Liver (tissue), 8 donors: ENCODE measurements at regions not wholly inside any gene's neighbourhood (a gene's known extent, or its start where the extent isn't known, plus 50 kb on each side); places are given as distances from the start of the nearest gene placed in this dataset.

Experiments used
- DNase-seq: peaks from one replicate; pipeline ENCODE4 v3.0.0-alpha.2; 2017; ENCODE audit warnings: low spot score
- H3K27ac ChIP-seq, 2 donors: one replicate each; pipeline ENCODE4 v1.7.0; 2013; ENCODE audit warnings: inconsistent platforms in 2 of 2, low read length in 2 of 2, control low read depth in 1 of 2, low read depth in 1 of 2, mild to moderate bottlenecking in 1 of 2
- H3K27me3 ChIP-seq, 4 donors: one replicate each; pipeline versions ENCODE4 v1.6.1 to v1.7.0; 2013; ENCODE audit warnings: low read length in 3 of 4, inconsistent platforms in 1 of 4, mild to moderate bottlenecking in 1 of 4, moderate library complexity in 1 of 4; ENCODE audit not compliant: control insufficient read depth in 4 of 4, insufficient read depth in 4 of 4
- H3K36me3 ChIP-seq, 4 donors: one replicate each; pipeline versions ENCODE4 v1.6.1 to v1.7.0; 2013; ENCODE audit warnings: low read length in 3 of 4, mild to moderate bottlenecking in 3 of 4, low read depth in 1 of 4, moderate library complexity in 1 of 4; ENCODE audit not compliant: control insufficient read depth in 4 of 4, insufficient read depth in 3 of 4
- H3K4me1 ChIP-seq, 4 donors: one replicate each; pipeline versions ENCODE4 v1.6.1 to v1.7.0; 2013; ENCODE audit warnings: low read length in 3 of 4, mild to moderate bottlenecking in 3 of 4, moderate library complexity in 1 of 4; ENCODE audit not compliant: control insufficient read depth in 4 of 4, insufficient read depth in 4 of 4
- H3K4me3 ChIP-seq, 3 donors: one replicate each; pipeline versions ENCODE4 v1.6.1 to v1.7.0; 2013; ENCODE audit warnings: low read length in 3 of 3, control low read depth in 1 of 3, low read depth in 1 of 3, mild to moderate bottlenecking in 1 of 3
- H3K9ac ChIP-seq, 2 donors: one replicate each; pipeline ENCODE4 v1.7.0; 2013; ENCODE audit warnings: low read length in 2 of 2, mild to moderate bottlenecking in 2 of 2, moderate library complexity in 2 of 2, control low read depth in 1 of 2, low read depth in 1 of 2
- H3K9me3 ChIP-seq, 4 donors: one replicate each; pipeline versions ENCODE4 v1.6.1 to v1.7.0; 2013; ENCODE audit warnings: low read length in 3 of 4; ENCODE audit not compliant: control insufficient read depth in 4 of 4
- EGR1 ChIP-seq, 2 donors: IDR thresholded peaks; 2 replicates each; pipeline ENCODE4 v1.6.1; 2016 to 2018; ENCODE audit warnings: antibody characterized with exemption in 2 of 2, low read depth in 2 of 2
- FOXA1 ChIP-seq: IDR thresholded peaks from 2 replicates; pipeline ENCODE4 v1.6.1; 2016; ENCODE audit warnings: antibody characterized with exemption
- FOXA2 ChIP-seq: IDR thresholded peaks from 2 replicates; pipeline ENCODE4 v1.6.1; 2016; ENCODE audit warnings: antibody characterized with exemption
- GABPA ChIP-seq, 2 donors: IDR thresholded peaks in 1 of 2; conservative IDR thresholded peaks in 1 of 2; 2 replicates each; pipeline ENCODE4 v1.6.1; 2016; ENCODE audit warnings: antibody characterized with exemption in 2 of 2, mild to moderate bottlenecking in 1 of 2, moderate library complexity in 1 of 2
- HNF4A ChIP-seq, 2 donors: conservative IDR thresholded peaks; 2 replicates each; pipeline ENCODE4 v1.6.1; 2016; ENCODE audit warnings: antibody characterized with exemption in 2 of 2, mild to moderate bottlenecking in 2 of 2
- HNF4G ChIP-seq: IDR thresholded peaks from 2 replicates; pipeline ENCODE4 v1.6.1; 2016; ENCODE audit warnings: antibody characterized with exemption
- JUND ChIP-seq, 2 donors: IDR thresholded peaks; 2 replicates each; pipeline ENCODE4 v1.6.1; 2016; ENCODE audit warnings: antibody characterized with exemption in 2 of 2
- NR2F2 ChIP-seq: IDR thresholded peaks from 2 replicates; pipeline ENCODE4 v1.6.1; 2016; ENCODE audit warnings: antibody characterized with exemption
- RAD21 ChIP-seq, 2 donors: IDR thresholded peaks; 2 replicates each; pipeline ENCODE4 v1.6.1; 2016; ENCODE audit warnings: antibody characterized with exemption in 2 of 2, mild to moderate bottlenecking in 2 of 2
- RXRA ChIP-seq, 2 donors: IDR thresholded peaks; 2 replicates each; pipeline ENCODE4 v1.6.1; 2017 to 2018; ENCODE audit warnings: antibody characterized with exemption in 2 of 2, mild to moderate bottlenecking in 1 of 2
- SP1 ChIP-seq: IDR thresholded peaks from 2 replicates; pipeline ENCODE4 v1.6.1; 2018; ENCODE audit warnings: antibody characterized with exemption, mild to moderate bottlenecking
- TAF1 ChIP-seq: conservative IDR thresholded peaks from 2 replicates; pipeline ENCODE4 v1.6.1; 2016; ENCODE audit warnings: antibody characterized with exemption, mild to moderate bottlenecking
- YY1 ChIP-seq: IDR thresholded peaks from 2 replicates; pipeline ENCODE4 v1.6.1; 2016; ENCODE audit warnings: antibody characterized with exemption, mild to moderate bottlenecking
- WGBS: extraction: QIAGEN DNeasy Blood & Tissue Kit; methylation state at CpG from one replicate; pipeline ENCODE4 v1.1.7; 2013; 5-methylcytosine and 5-hydroxymethylcytosine counted together
- TF ChIP-seq, protein P1 (sequence below): fragments of 150-350 bp; IDR thresholded peaks from 2 replicates; pipeline ENCODE4 v1.5.1; 2017; ENCODE audit warnings: improper control_type of control experiment, low read depth, low read length; ENCODE audit not compliant: missing input control
- TF ChIP-seq, protein P2 (sequence below): IDR thresholded peaks from 2 replicates; pipeline ENCODE4 v1.6.1; 2016; ENCODE audit warnings: antibody characterized with exemption
- TF ChIP-seq, protein P3 (sequence below): IDR thresholded peaks from 2 replicates; pipeline ENCODE4 v1.6.1; 2016; ENCODE audit warnings: antibody characterized with exemption
- TF ChIP-seq, protein P4 (sequence below): IDR thresholded peaks from 2 replicates; pipeline ENCODE4 v1.6.1; 2016; ENCODE audit warnings: antibody characterized with exemption, mild to moderate bottlenecking
- TF ChIP-seq, protein P5 (sequence below): IDR thresholded peaks from 2 replicates; pipeline ENCODE4 v1.6.1; 2016; ENCODE audit warnings: antibody characterized with exemption
- donor health status: healthy.
- donor health status: healthy.
- donor health status: healthy.
- donor health status: healthy.
- donor health status: healthy.

DNA sequence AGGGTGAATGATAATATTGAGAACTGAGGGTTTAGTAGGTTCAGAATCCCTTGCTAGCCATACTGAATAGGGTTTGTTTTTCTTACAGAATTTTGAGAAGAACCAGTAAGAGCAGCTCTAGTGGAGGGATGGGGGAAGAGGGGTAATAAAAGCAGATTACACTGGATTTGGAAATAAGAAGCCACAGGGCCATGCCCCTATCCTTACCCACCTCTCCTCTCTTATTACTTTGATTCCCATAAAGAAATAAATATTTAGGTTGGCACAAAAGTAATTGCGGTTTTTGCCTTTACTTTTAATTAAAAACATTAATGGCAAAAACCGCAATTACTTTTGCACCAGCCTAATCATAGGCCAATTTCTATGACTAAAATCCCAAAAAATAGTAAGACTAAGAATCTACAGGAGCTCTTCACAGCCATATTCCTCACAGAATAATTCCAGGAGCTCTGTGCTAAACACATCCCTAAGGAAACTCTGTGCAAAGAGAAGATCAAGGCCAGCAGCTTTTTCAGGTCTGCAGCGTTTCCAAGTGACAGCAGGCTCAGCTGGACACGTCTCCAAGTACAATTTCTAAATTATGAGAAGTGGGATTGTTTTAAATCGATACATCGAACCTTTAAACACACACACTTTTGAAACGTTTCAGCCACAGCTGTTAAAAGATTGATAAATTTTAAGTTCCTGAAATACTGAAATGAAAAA lies 58.4 kb upstream of the RTN4 start:
- Histone ChIP-seq H3K9me3 (no peaks in the 10 kb centered on the region), H3K4me3 (no peak overlapping the region), H3K36me3 (no peaks in the 10 kb centered on the region), H3K9ac (no peak overlapping the region), H3K4me1 (no peaks in the 10 kb centered on the region), H3K27ac (no peak overlapping the region), H3K27me3 (no peaks in the 10 kb centered on the region)
- TF ChIP-seq YY1 (no peak), GABPA (IDR thresholded peaks at IDR 0.05 in 1 of 2, conservative IDR thresholded peaks at IDR 0.05 in 1 of 2) (no peak), SP1 (no peak), JUND (IDR thresholded peaks at IDR 0.05) (no peak), HNF4G (no peak), FOXA2 (no peak), TAF1 (no peak), RAD21 (IDR thresholded peaks at IDR 0.05) (no peak), EGR1 (IDR thresholded peaks at IDR 0.05; ENCODE audit: low read depth in 2 of 2) (no peak)
- TF ChIP-seq, protein P1, sequence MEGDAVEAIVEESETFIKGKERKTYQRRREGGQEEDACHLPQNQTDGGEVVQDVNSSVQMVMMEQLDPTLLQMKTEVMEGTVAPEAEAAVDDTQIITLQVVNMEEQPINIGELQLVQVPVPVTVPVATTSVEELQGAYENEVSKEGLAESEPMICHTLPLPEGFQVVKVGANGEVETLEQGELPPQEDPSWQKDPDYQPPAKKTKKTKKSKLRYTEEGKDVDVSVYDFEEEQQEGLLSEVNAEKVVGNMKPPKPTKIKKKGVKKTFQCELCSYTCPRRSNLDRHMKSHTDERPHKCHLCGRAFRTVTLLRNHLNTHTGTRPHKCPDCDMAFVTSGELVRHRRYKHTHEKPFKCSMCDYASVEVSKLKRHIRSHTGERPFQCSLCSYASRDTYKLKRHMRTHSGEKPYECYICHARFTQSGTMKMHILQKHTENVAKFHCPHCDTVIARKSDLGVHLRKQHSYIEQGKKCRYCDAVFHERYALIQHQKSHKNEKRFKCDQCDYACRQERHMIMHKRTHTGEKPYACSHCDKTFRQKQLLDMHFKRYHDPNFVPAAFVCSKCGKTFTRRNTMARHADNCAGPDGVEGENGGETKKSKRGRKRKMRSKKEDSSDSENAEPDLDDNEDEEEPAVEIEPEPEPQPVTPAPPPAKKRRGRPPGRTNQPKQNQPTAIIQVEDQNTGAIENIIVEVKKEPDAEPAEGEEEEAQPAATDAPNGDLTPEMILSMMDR, result no peak
- TF ChIP-seq, protein P2, sequence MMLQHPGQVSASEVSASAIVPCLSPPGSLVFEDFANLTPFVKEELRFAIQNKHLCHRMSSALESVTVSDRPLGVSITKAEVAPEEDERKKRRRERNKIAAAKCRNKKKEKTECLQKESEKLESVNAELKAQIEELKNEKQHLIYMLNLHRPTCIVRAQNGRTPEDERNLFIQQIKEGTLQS, result no peak
- TF ChIP-seq, protein P3, sequence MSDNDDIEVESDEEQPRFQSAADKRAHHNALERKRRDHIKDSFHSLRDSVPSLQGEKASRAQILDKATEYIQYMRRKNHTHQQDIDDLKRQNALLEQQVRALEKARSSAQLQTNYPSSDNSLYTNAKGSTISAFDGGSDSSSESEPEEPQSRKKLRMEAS, result no peak
- TF ChIP-seq, protein P4, sequence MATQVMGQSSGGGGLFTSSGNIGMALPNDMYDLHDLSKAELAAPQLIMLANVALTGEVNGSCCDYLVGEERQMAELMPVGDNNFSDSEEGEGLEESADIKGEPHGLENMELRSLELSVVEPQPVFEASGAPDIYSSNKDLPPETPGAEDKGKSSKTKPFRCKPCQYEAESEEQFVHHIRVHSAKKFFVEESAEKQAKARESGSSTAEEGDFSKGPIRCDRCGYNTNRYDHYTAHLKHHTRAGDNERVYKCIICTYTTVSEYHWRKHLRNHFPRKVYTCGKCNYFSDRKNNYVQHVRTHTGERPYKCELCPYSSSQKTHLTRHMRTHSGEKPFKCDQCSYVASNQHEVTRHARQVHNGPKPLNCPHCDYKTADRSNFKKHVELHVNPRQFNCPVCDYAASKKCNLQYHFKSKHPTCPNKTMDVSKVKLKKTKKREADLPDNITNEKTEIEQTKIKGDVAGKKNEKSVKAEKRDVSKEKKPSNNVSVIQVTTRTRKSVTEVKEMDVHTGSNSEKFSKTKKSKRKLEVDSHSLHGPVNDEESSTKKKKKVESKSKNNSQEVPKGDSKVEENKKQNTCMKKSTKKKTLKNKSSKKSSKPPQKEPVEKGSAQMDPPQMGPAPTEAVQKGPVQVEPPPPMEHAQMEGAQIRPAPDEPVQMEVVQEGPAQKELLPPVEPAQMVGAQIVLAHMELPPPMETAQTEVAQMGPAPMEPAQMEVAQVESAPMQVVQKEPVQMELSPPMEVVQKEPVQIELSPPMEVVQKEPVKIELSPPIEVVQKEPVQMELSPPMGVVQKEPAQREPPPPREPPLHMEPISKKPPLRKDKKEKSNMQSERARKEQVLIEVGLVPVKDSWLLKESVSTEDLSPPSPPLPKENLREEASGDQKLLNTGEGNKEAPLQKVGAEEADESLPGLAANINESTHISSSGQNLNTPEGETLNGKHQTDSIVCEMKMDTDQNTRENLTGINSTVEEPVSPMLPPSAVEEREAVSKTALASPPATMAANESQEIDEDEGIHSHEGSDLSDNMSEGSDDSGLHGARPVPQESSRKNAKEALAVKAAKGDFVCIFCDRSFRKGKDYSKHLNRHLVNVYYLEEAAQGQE, result no peak
- 93% methylated on average over 7 of the region's 7 CpGs for WGBS
- DNase-seq, result no peak

DNA sequence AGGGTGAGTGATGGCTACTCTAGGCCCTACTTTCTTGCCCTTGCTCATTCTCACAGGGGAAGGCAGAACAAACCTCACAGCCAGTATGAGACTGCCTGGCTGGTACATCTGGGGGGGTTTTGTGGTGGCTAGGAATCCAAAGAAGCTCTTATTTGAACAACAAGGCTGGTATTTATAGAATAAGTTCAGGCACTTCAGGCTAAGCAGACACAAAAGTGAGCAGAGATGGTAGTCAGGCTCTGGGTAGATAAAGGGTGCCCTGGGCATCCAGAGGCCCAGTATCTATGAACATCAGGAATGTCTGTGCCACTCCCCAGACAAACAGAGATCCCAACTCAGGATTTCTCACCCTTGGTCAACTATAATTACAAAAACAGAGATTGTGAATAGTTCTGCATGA lies 57.2 kb upstream of the RTN4 start:
- Histone ChIP-seq H3K4me1 (no peaks in the 10 kb centered on the region), H3K9ac (no peak overlapping the region), H3K27ac (no peak overlapping the region), H3K36me3 (no peaks in the 10 kb centered on the region), H3K4me3 (no peak overlapping the region), H3K9me3 (no peaks in the 10 kb centered on the region), H3K27me3 (no peaks in the 10 kb centered on the region)
- TF ChIP-seq EGR1 (IDR thresholded peaks at IDR 0.05; ENCODE audit: low read depth in 2 of 2) (no peak), HNF4G (no peak), HNF4A (conservative IDR thresholded peaks at IDR 0.05) (no peak), JUND (IDR thresholded peaks at IDR 0.05) (no peak), SP1 (no peak), FOXA2 (no peak), NR2F2 (no peak), FOXA1 (no peak), RAD21 (IDR thresholded peaks at IDR 0.05) (no peak), YY1 (no peak), RXRA (IDR thresholded peaks at IDR 0.05) (no peak), GABPA (IDR thresholded peaks at IDR 0.05 in 1 of 2, conservative IDR thresholded peaks at IDR 0.05 in 1 of 2) (no peak), TAF1 (no peak)
- TF ChIP-seq, protein P5, sequence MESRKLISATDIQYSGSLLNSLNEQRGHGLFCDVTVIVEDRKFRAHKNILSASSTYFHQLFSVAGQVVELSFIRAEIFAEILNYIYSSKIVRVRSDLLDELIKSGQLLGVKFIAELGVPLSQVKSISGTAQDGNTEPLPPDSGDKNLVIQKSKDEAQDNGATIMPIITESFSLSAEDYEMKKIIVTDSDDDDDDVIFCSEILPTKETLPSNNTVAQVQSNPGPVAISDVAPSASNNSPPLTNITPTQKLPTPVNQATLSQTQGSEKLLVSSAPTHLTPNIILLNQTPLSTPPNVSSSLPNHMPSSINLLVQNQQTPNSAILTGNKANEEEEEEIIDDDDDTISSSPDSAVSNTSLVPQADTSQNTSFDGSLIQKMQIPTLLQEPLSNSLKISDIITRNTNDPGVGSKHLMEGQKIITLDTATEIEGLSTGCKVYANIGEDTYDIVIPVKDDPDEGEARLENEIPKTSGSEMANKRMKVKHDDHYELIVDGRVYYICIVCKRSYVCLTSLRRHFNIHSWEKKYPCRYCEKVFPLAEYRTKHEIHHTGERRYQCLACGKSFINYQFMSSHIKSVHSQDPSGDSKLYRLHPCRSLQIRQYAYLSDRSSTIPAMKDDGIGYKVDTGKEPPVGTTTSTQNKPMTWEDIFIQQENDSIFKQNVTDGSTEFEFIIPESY, result no peak
- TF ChIP-seq, protein P4, result no peak
- DNase-seq, result no peak
